ENCODE measurements at regions not wholly inside any gene's neighbourhood (a gene's known extent, or its start where the extent isn't known, plus 50 kb on each side); places are given as distances from the start of the nearest gene placed in this dataset.

DNA sequence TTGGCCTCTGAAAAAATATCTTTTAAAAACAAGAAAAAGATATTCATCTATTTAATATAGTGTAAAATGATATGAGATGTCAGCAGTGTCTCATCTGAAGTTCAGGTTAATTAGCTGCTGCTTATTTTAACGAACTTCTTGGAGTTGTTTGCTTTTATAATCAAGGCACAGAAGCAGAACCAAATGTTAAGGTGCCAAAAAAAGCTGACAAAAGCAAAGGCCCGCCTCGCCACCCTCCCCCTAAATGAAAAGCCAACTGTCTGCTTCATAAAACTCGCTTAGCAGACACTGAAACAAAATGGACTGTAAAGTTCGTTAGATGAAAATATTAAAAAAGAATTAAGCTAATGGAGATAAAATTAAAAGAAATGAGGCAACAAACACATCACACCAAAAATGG lies 562.6 kb downstream of the ZEB2 start:
- Histone ChIP-seq H3K9me3 (no peaks in the 10 kb centered on the region), H3K4me3 (no peak overlapping the region), H3K27ac (no peak overlapping the region), H3K36me3 (no peaks in the 10 kb centered on the region), H3K4me1 (replicated peaks) (no peaks in the 10 kb centered on the region), H3K27me3 (replicated peaks; ENCODE audit: insufficient read depth) (no peaks in the 10 kb centered on the region)
- 74% methylated on average over 5 of the region's 5 CpGs for WGBS
- TF ChIP-seq, protein P1, sequence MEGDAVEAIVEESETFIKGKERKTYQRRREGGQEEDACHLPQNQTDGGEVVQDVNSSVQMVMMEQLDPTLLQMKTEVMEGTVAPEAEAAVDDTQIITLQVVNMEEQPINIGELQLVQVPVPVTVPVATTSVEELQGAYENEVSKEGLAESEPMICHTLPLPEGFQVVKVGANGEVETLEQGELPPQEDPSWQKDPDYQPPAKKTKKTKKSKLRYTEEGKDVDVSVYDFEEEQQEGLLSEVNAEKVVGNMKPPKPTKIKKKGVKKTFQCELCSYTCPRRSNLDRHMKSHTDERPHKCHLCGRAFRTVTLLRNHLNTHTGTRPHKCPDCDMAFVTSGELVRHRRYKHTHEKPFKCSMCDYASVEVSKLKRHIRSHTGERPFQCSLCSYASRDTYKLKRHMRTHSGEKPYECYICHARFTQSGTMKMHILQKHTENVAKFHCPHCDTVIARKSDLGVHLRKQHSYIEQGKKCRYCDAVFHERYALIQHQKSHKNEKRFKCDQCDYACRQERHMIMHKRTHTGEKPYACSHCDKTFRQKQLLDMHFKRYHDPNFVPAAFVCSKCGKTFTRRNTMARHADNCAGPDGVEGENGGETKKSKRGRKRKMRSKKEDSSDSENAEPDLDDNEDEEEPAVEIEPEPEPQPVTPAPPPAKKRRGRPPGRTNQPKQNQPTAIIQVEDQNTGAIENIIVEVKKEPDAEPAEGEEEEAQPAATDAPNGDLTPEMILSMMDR (IDR thresholded peaks at IDR 0.05): no peak
- TF ChIP-seq POLR2A (IDR thresholded peaks at IDR 0.05) (no peak), POLR2AphosphoS5 (IDR thresholded peaks at IDR 0.05) (no peak)
- DNase-seq (ENCODE audit: low spot score): no peak
- intact Hi-C loops (cut with DNase I): no loop called here

DNA sequence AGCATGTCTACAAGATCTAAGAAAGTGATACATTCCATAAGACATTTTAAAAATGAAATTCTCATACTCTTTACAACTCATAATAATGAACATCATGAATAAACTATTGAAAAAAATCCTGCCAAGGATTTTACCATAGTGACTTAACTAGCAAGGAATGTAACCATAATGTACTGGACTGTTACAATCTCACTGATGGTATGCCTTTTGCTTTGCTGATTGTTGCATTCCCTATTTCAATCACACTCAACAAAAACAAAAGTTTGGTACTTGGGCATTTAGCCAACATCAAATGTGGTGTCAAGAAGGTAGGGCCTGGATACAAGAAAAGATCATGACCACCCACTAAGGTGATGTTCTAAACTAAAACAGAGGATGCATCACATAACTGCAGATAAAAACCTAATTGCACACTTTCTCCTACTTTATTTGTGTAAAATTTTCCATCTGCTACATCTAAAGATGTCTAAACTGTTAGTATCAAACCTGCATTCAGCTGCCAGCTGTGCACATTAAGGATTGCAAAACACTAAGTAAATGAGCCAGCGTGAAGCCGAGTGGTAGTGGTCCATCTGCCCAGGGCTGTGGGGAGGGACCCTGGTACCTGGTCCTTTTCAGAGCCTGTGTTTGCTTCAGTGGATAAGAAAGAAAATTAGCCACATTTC lies 564.4 kb downstream of the ZEB2 start:
- intact Hi-C loops (cut with DNase I): no loop called here
- Histone ChIP-seq H3K4me1 (replicated peaks) (no peaks in the 10 kb centered on the region), H3K4me3 (no peak overlapping the region), H3K27ac (no peak overlapping the region), H3K9me3 (no peaks in the 10 kb centered on the region), H3K36me3 (no peaks in the 10 kb centered on the region), H3K27me3 (replicated peaks; ENCODE audit: insufficient read depth) (no peaks in the 10 kb centered on the region)
- TF ChIP-seq, protein P1 (IDR thresholded peaks at IDR 0.05): no peak
- TF ChIP-seq POLR2AphosphoS5 (IDR thresholded peaks at IDR 0.05): no peak
- TF ChIP-seq POLR2A (IDR thresholded peaks at IDR 0.05): no peak
- WGBS: 75% methylated on average over 2 of the region's 2 CpGs
- no peak for DNase-seq (ENCODE audit: low spot score)

DNA sequence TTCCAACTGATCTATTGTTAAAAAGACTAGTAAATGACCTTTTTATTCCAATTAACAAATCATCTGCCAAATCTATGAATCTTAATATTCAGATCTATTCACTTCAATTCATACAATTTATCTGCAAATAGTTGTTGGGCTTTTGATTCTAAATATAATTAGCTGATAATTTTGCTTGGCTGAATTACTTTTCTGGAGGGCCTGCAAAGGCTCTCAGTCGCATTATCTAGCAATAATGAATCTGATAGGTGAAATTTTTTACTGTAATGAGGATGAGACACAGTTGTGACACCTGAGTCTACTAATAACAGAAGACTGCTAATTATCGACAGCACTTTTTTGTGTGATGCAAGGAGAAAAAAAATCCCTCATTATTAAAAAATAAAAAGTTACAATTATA lies 565.1 kb downstream of the ZEB2 start:
- DNase-seq (ENCODE audit: low spot score): no peak
- Histone ChIP-seq H3K27ac (no peak overlapping the region), H3K9me3 (no peaks in the 10 kb centered on the region), H3K4me3 (no peak overlapping the region), H3K36me3 (no peaks in the 10 kb centered on the region), H3K27me3 (replicated peaks; ENCODE audit: insufficient read depth) (no peaks in the 10 kb centered on the region), H3K4me1 (replicated peaks) (no peaks in the 10 kb centered on the region)
- 95% methylated on average over 2 of the region's 2 CpGs for WGBS
- intact Hi-C loops (cut with DNase I): no loop called here
- TF ChIP-seq POLR2A (IDR thresholded peaks at IDR 0.05) (no peak), POLR2AphosphoS5 (IDR thresholded peaks at IDR 0.05) (no peak)
- TF ChIP-seq, protein P1 (IDR thresholded peaks at IDR 0.05): no peak

DNA sequence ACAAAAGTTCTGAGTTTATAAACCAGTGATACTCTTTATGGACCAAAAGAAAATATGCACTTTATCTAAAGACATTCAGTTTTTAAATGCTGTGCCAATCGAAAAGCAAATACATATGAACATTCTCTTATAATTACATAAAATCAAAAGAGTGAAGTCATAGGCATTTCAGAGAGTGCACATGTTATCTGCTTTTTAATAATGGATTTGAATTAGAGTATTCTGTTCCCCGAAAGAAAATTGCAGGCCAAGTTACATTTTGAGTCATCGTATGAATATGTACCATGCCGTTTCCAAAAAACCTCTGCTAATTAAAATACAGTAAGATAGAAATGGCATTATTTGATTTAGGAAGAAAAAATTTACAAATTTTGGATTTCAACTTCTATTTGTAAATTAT lies 565.7 kb downstream of the ZEB2 start:
- no peaks in the 10 kb centered on the region for H3K36me3 ChIP-seq
- WGBS: 61% methylated on average over 4 of the region's 4 CpGs
- H3K27ac ChIP-seq: no peak overlapping the region
- no peak overlapping the region for H3K4me3 ChIP-seq
- no peak for DNase-seq (ENCODE audit: low spot score)
- H3K4me1 ChIP-seq (replicated peaks): no peaks in the 10 kb centered on the region
- H3K9me3 ChIP-seq: no peaks in the 10 kb centered on the region
- no peaks in the 10 kb centered on the region for H3K27me3 ChIP-seq (replicated peaks; ENCODE audit: insufficient read depth)
- intact Hi-C loops (cut with DNase I): no loop called here
- TF ChIP-seq, protein P1 (IDR thresholded peaks at IDR 0.05): no peak
- TF ChIP-seq POLR2A (IDR thresholded peaks at IDR 0.05): no peak
- no peak for TF ChIP-seq POLR2AphosphoS5 (IDR thresholded peaks at IDR 0.05)

DNA sequence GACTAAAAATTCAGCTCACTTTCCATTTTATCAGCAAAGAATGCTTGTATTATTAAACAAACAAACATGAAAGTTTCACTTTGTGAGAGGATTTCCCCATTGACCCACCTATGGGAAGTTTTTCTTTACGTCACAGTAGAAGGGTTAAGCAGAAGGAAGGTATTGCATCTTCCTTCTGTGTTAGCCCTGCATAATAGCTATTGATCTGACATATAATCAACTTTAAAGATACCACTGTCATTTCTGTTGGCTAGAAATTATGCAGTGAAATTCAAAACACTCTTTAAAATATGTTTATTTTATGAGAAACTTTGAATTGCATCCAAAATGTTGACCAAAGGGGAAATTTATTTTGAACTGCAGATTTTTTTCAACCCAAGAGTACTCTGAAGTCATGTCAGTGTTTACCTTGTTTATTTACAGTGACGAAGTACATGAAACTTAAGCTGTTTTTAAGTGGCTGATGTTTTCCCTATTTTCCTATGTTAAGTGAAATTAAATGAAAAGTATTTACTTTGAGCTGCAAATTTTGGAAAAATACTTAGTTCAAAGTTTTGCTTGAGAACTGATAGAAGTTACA lies 566.4 kb downstream of the ZEB2 start:
- Histone ChIP-seq H3K4me1 (replicated peaks) (no peaks in the 10 kb centered on the region), H3K36me3 (no peaks in the 10 kb centered on the region), H3K4me3 (no peak overlapping the region), H3K27me3 (replicated peaks; ENCODE audit: insufficient read depth) (no peaks in the 10 kb centered on the region), H3K9me3 (no peaks in the 10 kb centered on the region), H3K27ac (no peak overlapping the region)
- 63% methylated on average over 2 of the region's 2 CpGs for WGBS
- intact Hi-C loops (cut with DNase I): no loop called here
- TF ChIP-seq POLR2AphosphoS5 (IDR thresholded peaks at IDR 0.05): no peak
- TF ChIP-seq, protein P1 (IDR thresholded peaks at IDR 0.05): no peak
- TF ChIP-seq POLR2A (IDR thresholded peaks at IDR 0.05): no peak
- DNase-seq (ENCODE audit: low spot score): no peak
